ENCODE measurements at regions not wholly inside any gene's neighbourhood (a gene's known extent, or its start where the extent isn't known, plus 50 kb on each side); places are given as distances from the start of the nearest gene placed in this dataset.

GRCh38 chr3:113096188-113096892 lies 105.6 kb downstream of the GTPBP8 start:
- no peak for DNase-seq (ENCODE audit: low read depth in 2 of 2)

DNA sequence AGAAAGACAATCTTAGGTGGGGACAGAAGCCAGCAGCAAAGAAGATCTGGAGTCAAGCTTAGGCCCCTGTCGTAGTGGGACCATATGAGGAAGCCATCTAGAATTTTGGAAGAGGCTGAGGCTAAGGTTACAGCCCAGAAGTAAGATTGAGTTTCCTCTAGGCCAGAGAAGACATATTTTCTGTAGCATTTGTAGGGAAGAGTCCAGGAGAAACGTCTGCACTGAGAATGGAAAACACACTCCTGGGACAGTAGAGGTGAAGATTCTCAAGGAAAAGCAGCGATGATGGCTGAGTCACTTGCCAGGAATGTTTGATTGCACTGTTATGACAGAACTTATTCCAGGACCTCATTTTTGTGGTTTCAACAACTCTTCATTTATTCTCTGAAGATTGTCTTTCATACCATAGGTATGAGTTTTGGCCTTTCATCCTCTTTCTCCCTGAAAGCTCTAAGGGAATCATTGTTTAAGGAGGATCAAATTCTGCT lies 107.2 kb downstream of the GTPBP8 start:
- DNase-seq (ENCODE audit: low read depth in 2 of 2) = no peak

DNA sequence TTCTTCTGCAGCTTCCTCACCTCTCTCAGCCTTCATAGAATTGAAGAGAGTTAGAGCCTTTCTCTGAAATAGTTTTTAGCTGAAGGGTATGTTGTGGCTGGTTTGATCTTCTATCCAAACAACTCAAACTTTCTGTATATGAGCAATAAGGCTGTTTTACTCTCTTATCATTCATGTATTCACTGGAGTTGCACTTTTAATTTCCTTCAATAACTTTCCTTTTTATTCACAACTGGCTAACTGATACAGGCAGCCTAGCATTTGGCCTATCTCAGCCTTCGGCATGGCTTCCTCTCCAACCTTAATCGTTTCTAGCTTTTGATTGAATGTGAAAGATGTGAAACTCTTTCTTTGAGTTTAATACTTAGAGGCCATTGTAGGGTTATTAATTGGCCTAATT lies 109.3 kb downstream of the GTPBP8 start:
- no peak for DNase-seq (ENCODE audit: low read depth in 2 of 2)

- no peak for DNase-seq (ENCODE audit: low read depth in 2 of 2)
Measured at GRCh38 chr3:113103588-113103987, 107.8 kb upstream of the BOC start.

DNA sequence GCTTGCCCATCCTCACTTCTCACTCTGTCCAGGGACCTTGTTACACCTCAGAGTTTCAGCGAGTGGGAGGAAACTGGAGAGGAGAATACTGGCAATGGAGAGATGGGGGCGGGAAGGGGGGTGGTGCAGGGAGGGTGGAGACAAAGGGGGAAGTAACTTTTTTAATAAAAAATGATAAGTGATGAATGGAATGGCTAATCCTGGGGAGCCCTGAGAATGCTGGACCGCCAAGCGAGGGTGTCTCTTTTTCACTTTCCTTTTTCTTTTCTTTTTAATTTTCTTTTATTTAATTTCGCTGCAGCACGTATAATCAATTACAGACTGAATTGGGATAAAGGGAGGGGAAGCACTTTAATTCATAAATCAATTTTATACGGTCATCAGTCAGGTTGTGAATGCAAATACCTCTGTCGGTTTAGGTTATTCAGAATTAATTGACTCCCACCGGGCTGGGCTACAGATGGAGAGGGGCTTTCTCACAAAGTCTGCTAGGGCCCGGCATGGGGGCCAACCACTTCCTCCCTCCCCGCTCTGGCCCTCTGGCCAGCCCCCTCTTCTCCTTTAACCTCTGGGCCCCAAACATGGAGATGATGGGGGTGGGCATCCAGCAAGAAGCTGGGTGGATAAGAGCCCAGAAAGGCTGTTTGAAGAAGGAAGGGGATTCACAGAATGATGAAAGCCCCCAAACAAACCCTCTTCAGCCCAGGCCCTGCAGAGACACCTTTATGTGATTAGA lies 106.8 kb upstream of the BOC start:
- DNase-seq (ENCODE audit: low read depth in 2 of 2) = no peak

DNA sequence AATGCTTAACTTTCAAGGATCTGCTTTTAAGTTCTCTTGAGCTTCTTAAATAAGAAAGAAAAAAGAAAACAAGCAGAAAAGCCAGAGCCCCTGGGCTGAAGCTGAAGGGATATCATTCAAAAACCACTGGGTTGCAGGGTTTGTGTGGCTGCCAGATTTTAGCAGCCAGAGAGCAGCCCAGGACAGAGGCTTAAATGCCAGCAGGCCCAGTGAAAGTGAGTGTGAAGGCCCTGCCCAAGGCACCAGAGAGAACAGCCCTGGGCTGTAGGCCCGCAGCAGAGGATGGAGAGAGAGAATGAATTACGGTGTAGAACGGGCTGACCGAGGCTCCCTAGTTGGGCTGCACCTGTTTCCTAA lies 106.3 kb upstream of the BOC start:
- no peak for DNase-seq (ENCODE audit: low read depth in 2 of 2)

- no peak for DNase-seq (ENCODE audit: low read depth in 2 of 2)
Measured at GRCh38 chr3:113105966-113106660, 105.2 kb upstream of the BOC start.

- DNase-seq (ENCODE audit: low read depth in 2 of 2) = no peak
Measured at GRCh38 chr3:113110267-113110666, 101.1 kb upstream of the BOC start.

- peak; percentile 1 to 16 for DNase-seq (ENCODE audit: low read depth in 2 of 2)
Measured at GRCh38 chr3:113111011-113111707, 100.2 kb upstream of the BOC start.

DNA sequence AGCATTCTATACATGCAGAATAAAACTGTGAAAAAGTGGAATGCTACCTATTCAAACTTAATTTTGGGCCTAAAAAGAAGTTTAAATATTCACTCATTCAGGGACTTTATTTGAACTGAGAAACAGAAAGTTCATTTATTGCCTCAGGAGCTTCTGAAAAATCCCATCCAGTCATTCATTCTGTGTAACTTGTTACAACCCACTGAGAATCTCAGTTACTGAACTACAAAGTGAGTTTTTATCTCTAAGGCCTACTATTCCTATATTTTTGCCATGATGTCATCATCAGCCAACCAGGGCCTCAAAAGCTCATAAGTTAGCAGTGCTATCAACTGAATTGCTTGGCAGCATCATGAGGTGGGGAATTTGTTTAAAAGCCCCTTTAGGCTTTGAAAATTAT lies 98.0 kb upstream of the BOC start:
- DNase-seq (ENCODE audit: low read depth in 2 of 2) = no peak

GRCh38 chr3:113117511-113118234 lies 93.7 kb upstream of the BOC start:
- DNase-seq (ENCODE audit: low read depth in 2 of 2) = no peak

GRCh38 chr3:113118336-113118735 lies 93.0 kb upstream of the BOC start:
- DNase-seq (ENCODE audit: low read depth in 2 of 2) = no peak

DNA sequence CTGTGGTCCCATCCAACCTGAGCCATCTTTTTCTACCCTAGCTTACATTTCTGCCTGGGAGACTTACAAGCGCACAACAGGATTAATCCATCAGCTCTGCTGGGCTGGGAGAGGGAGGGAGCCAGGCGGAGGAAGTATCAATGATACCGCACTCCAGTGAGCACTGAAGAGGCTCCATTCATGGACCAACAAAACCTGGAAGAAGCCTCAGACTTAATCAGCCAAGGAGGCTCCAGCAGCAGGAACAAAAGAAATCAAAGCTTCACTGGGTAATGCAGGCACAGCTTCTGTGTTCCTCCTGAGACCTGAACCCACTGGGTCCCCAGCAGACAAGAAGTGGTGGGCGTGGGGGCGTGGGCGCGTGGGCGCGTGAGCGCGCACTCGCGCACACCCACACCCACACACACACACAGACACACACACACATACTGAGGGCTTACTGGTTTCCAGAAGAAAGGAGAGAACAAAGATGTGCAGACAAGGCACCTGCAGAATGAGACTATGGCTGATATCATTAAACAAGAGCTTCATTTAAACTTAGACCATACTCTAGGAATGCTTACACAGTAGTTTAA lies 87.0 kb upstream of the BOC start:
- no peak for DNase-seq (ENCODE audit: low read depth in 2 of 2)

DNA sequence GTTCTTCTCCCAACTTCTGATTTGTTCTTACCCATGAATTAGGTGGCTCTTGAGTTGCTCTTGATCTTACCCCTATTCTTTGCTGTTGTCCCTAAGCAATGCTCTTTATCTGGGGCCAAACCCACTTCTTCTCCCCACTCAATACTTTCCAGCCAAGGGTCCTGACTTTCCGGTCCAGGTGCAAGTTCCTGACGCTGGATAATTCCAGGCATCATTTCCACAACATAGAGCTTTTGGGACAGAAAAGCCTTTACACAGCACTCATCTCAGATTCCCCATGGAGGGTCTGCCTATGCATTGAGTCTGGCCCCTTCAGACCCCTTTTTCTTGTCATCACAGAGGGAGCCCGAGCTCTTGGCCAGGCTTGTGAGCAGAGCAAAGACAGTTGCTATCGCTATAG lies 85.4 kb upstream of the BOC start:
- DNase-seq (ENCODE audit: low read depth in 2 of 2) = no peak

DNA sequence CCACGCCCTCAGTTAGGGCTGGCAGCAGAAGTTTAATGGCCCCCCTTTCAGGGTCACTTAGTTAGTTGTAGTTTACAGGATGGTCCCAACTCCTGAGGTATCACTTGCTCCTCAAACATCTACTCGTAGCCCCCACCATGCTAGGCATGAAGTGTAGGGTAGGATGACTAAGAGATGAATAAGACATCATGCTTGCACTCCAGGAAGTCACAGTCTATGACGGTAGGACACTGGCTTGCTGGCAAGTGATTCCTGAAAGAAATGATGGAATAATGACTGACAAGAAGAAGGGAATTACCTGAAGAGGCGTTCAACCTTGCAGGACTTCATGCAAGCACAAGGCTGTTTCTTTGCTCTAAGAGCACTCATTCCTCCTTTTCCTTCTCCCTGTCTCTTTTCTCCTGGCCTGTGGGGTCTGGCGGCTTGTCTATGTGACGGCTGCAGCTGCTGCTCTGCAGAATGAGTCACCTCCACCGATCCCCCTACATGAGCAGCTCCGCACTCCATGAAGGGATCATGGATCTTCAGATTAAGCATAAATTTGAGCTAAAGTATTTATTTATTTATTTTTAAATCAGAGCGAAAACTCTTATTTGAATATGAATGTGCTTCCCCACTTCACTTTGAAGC lies 82.9 kb upstream of the BOC start:
- DNase-seq (ENCODE audit: low read depth in 2 of 2) = no peak

GRCh38 chr3:113129168-113129567 lies 82.2 kb upstream of the BOC start:
- DNase-seq (ENCODE audit: low read depth in 2 of 2) = no peak

DNA sequence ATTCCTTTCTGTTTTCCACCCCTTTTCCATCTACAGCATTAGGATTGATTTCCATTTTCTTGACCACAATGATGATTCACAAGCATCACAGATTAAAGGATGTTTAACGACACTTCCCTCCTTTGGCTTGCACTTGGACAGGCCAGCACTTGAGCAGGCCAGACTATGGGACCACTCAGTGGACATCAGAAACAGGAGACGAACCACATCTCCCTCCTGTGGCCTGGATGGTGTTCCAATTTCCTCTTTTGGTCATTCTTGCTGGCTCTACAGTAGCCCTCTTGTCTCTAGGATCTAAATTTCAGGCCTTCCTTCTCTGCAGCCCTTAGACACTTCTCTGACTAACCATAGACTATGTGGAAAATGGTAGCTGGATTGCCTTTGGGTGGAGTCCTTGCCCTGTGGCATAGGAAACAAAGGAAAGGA lies 78.8 kb upstream of the BOC start:
- DNase-seq (ENCODE audit: low read depth in 2 of 2) = no peak

DNA sequence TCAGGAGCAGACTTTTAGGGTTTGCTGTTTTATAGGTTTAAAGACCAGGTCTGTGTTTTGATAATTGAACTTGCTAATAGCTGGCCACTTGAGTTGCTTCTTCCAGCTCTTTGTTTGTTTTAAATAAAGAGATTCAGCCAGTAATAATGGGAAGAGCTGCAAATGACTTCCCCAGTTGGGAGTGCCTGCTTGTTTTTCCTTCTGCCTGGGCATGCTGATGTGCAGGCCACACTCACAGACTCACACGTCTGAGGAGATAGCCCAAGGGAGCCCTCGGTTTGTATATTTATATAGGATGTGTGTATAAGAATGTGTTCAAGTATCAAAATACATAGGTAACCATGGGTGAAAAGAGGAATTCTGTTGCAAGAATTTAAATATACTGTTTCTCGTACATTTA lies 78.2 kb upstream of the BOC start:
- no peak for DNase-seq (ENCODE audit: low read depth in 2 of 2)

DNA sequence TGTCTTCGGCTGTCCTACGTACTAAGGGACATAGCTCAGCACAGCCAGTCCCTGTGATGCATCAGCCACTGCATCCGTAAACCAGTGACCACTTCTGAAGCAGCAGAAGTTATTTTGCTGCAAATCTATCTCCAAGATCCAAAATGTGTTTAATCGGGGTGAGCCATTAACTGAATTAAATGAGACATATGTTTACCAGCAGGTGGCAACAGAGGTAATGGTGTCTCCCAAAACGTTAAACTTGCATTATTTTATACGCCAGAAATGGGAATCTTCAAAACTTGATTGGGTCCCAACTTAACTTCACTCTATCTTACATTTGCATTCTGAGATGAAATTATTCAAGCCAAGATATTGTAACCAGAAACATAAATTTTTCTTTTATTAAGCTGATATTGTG lies 75.3 kb upstream of the BOC start:
- DNase-seq (ENCODE audit: low read depth in 2 of 2) = no peak

GRCh38 chr3:113136544-113136943 lies 74.8 kb upstream of the BOC start:
- no peak for DNase-seq (ENCODE audit: low read depth in 2 of 2)
